PC-3 (cell line): ENCODE measurements at regions not wholly inside any gene's neighbourhood (a gene's known extent, or its start where the extent isn't known, plus 50 kb on each side); places are given as distances from the start of the nearest gene placed in this dataset.

Source experiments
- EZH2 ChIP-seq: fragments of 300-600 bp; sonication (generic); IDR thresholded peaks from one replicate; pipeline ENCODE4 v1.6.1; 2017; ENCODE audit warnings: antibody characterized with exemption, mild to moderate bottlenecking, low read length; ENCODE audit not compliant: unreplicated experiment
- EZH2phosphoT487 ChIP-seq: fragments of 300-600 bp; sonication (generic); IDR thresholded peaks from 2 replicates; pipeline ENCODE4 v1.6.1; 2018; ENCODE audit warnings: mild to moderate bottlenecking, antibody characterized with exemption, low read length, borderline replicate concordance
- TF ChIP-seq, protein P1 (sequence below): fragments of 300-600 bp; sonication (generic); conservative IDR thresholded peaks from 2 replicates; pipeline ENCODE4 v1.5.1; 2017; ENCODE audit warnings: antibody characterized with exemption, low read depth, mild to moderate bottlenecking, low read length

DNA sequence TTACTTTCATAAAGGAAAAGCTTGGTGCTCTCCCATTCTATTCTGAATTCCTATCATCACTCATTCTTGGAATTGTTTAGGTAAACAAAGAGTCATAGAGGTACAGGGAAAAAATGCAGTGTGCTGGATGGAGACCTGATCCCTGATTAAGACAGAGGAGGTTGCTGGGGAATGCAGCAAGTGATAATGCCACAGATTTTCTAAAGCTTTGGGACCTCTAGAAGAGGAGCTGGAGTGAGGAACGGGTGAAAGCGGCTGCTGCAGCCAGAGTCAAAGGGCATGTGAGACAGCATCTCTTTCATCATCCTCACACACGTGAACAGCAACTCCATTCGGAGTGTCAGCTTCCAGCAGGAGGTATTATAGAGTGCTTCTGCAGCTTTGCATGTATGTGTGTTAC lies 54.9 kb upstream of the DIPK1A start:
- TF ChIP-seq, protein P1, sequence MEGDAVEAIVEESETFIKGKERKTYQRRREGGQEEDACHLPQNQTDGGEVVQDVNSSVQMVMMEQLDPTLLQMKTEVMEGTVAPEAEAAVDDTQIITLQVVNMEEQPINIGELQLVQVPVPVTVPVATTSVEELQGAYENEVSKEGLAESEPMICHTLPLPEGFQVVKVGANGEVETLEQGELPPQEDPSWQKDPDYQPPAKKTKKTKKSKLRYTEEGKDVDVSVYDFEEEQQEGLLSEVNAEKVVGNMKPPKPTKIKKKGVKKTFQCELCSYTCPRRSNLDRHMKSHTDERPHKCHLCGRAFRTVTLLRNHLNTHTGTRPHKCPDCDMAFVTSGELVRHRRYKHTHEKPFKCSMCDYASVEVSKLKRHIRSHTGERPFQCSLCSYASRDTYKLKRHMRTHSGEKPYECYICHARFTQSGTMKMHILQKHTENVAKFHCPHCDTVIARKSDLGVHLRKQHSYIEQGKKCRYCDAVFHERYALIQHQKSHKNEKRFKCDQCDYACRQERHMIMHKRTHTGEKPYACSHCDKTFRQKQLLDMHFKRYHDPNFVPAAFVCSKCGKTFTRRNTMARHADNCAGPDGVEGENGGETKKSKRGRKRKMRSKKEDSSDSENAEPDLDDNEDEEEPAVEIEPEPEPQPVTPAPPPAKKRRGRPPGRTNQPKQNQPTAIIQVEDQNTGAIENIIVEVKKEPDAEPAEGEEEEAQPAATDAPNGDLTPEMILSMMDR, result no peak
- TF ChIP-seq EZH2phosphoT487 (no peak), EZH2 (no peak)
